ENCODE measurements at regions not wholly inside any gene's neighbourhood (a gene's known extent, or its start where the extent isn't known, plus 50 kb on each side); places are given as distances from the start of the nearest gene placed in this dataset.
"Not testable (repeated sequence)": the region's sequence is repeated elsewhere in the genome, so short reads cannot be mapped to it uniquely, and the experiment has no call there.

DNA sequence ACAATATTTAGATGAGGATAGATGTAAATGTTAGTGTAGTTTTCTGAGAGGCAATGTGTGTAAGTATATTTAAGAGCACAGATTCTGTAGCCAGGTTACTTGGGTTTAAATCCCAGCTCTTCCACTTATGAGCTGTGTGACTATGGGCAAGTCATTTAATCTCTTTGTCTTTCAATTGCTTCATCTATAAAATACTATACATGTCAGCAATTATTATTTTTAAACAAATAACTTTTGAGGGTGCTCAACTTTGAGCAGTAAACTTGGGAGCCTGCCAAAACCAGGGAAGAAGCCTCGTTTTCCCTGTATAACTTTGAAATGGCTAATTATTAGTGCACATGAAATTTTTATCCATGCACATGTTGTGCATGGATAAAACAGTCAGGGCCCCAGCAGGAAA is 222.8 kb downstream of the FOXD2 start:
- H3K36me3 ChIP-seq (ENCODE audit: control insufficient read depth, insufficient read depth, low read length, severe bottlenecking), result no peaks in the 10 kb centered on the region
- no peak overlapping the region for H3K9ac ChIP-seq (ENCODE audit: low read length)
- peaks cover 5% of the 10 kb centered on the region for H3K9me3 ChIP-seq (ENCODE audit: control insufficient read depth, low read length)
- H3K4me3 ChIP-seq (ENCODE audit: low read length), result no peak overlapping the region
- no peaks in the 10 kb centered on the region for H3K4me1 ChIP-seq (ENCODE audit: control insufficient read depth, insufficient read depth, low read length)
- DNase-seq (ENCODE audit: low read depth), result no peak
- H3K27me3 ChIP-seq (replicated peaks; ENCODE audit: control insufficient read depth, insufficient read depth, low read length), result peaks cover 6% of the 10 kb centered on the region

GRCh38 chr1:47661040-47661439 is 223.2 kb downstream of the FOXD2 start:
- H3K9me3 ChIP-seq (ENCODE audit: control insufficient read depth, low read length), result peaks cover 5% of the 10 kb centered on the region
- no peak for DNase-seq (ENCODE audit: low read depth)
- no peak overlapping the region for H3K4me3 ChIP-seq (ENCODE audit: low read length)
- no peaks in the 10 kb centered on the region for H3K36me3 ChIP-seq (ENCODE audit: control insufficient read depth, insufficient read depth, low read length, severe bottlenecking)
- H3K4me1 ChIP-seq (ENCODE audit: control insufficient read depth, insufficient read depth, low read length), result no peaks in the 10 kb centered on the region
- H3K27me3 ChIP-seq (replicated peaks; ENCODE audit: control insufficient read depth, insufficient read depth, low read length), result peaks cover 6% of the 10 kb centered on the region
- H3K9ac ChIP-seq (ENCODE audit: low read length), result no peak overlapping the region

DNA sequence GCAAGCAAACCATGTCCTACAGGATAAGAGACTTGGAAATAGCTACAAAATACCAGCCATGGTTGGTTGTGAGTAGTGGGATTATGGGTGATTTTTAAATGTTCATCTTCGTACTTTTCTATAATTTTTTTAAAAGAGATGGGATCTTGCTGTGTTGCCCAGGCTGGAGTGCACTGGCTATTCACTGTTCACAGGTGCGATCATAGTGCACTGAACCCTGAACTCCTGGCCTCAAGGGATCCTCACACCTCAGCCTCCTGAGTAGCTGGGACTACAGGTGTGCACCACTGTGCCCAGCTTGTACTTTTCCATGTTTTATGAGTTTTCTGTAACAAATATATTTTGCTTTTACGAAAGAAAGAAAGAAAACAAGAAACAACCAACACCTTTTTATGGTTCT is 224.2 kb downstream of the FOXD2 start:
- Histone ChIP-seq H3K36me3 (ENCODE audit: control insufficient read depth, insufficient read depth, low read length, severe bottlenecking) (no peaks in the 10 kb centered on the region), H3K4me3 (ENCODE audit: low read length) (no peak overlapping the region), H3K9me3 (ENCODE audit: control insufficient read depth, low read length) (peaks cover 13% of the 10 kb centered on the region), H3K9ac (ENCODE audit: low read length) (no peak overlapping the region), H3K4me1 (ENCODE audit: control insufficient read depth, insufficient read depth, low read length) (no peaks in the 10 kb centered on the region), H3K27me3 (replicated peaks; ENCODE audit: control insufficient read depth, insufficient read depth, low read length) (peaks cover 6% of the 10 kb centered on the region)
- DNase-seq (ENCODE audit: low read depth), result no peak

- Histone ChIP-seq H3K9me3 (ENCODE audit: control insufficient read depth, low read length) (peaks cover 25% of the 10 kb centered on the region), H3K9ac (ENCODE audit: low read length) (no peak overlapping the region), H3K27me3 (replicated peaks; ENCODE audit: control insufficient read depth, insufficient read depth, low read length) (peaks cover 9% of the 10 kb centered on the region), H3K4me1 (ENCODE audit: control insufficient read depth, insufficient read depth, low read length) (no peaks in the 10 kb centered on the region), H3K36me3 (ENCODE audit: control insufficient read depth, insufficient read depth, low read length, severe bottlenecking) (no peaks in the 10 kb centered on the region), H3K4me3 (ENCODE audit: low read length) (no peak overlapping the region)
- DNase-seq (ENCODE audit: low read depth), result no peak
These were observed 225.4 kb downstream of the FOXD2 start for GRCh38 chr1:47663286-47663685.

GRCh38 chr1:47664356-47664755 is 226.5 kb downstream of the FOXD2 start:
- Histone ChIP-seq H3K9ac (ENCODE audit: low read length) (no peak overlapping the region), H3K4me1 (ENCODE audit: control insufficient read depth, insufficient read depth, low read length) (no peaks in the 10 kb centered on the region), H3K4me3 (ENCODE audit: low read length) (no peak overlapping the region), H3K36me3 (ENCODE audit: control insufficient read depth, insufficient read depth, low read length, severe bottlenecking) (no peaks in the 10 kb centered on the region), H3K27me3 (replicated peaks; ENCODE audit: control insufficient read depth, insufficient read depth, low read length) (peaks cover 10% of the 10 kb centered on the region), H3K9me3 (ENCODE audit: control insufficient read depth, low read length) (peaks cover 30% of the 10 kb centered on the region)
- no peak for DNase-seq (ENCODE audit: low read depth)

DNA sequence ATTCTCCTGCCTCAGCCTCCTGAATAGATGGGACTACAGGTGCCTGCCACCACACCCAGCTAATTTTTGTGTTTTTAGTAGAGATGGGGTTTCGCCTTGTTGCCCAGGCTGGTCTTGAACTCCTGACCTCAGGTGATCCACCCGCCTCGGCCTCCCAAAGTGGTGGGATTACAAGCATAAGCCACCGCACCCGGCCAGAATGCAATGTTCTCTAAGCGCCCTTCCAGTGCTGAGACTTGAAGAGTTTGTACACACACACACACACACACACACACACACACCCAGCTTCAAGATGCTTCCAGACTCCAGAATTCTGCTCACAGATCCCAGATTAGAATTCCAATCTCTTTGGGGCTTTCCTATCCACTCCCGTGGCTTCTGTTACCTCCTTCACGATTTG is 227.1 kb downstream of the FOXD2 start:
- not testable (repeated sequence) for H3K4me1 ChIP-seq (ENCODE audit: control insufficient read depth, insufficient read depth, low read length); DNase-seq (ENCODE audit: low read depth); H3K9ac ChIP-seq (ENCODE audit: low read length); H3K36me3 ChIP-seq (ENCODE audit: control insufficient read depth, insufficient read depth, low read length, severe bottlenecking); H3K27me3 ChIP-seq (replicated peaks; ENCODE audit: control insufficient read depth, insufficient read depth, low read length); H3K4me3 ChIP-seq (ENCODE audit: low read length)
- peaks cover 30% of the 10 kb centered on the region for H3K9me3 ChIP-seq (ENCODE audit: control insufficient read depth, low read length)

DNA sequence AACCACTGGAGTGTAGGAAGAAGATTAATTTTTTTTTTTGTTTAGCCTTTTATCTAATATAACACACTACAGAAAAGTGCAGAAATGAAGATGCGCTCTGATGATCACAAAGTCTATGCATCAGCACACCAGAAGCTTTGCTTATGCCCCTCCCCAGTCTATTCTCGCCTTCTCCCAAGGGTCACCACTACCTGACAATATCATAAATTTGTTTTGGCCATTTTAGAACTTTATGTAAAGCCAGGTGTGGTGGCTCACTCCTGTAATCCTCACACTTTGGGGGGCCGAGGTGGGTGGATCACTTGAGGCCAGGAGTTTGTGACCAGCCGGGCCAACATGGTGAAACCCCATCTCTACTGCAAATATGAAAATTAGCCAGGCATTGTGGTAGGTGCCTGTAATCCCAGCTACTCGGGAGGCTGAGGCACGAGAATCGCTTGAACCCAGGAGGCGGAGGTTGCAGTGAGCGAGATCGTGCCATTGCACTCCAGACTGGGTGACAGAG is 231.3 kb downstream of the FOXD2 start:
- no peaks in the 10 kb centered on the region for H3K4me1 ChIP-seq (ENCODE audit: control insufficient read depth, insufficient read depth, low read length)
- peaks cover 7% of the 10 kb centered on the region for H3K27me3 ChIP-seq (replicated peaks; ENCODE audit: control insufficient read depth, insufficient read depth, low read length)
- H3K9ac ChIP-seq (ENCODE audit: low read length), result no peak overlapping the region
- H3K9me3 ChIP-seq (ENCODE audit: control insufficient read depth, low read length), result peaks cover 48% of the 10 kb centered on the region
- no peak overlapping the region for H3K4me3 ChIP-seq (ENCODE audit: low read length)
- H3K36me3 ChIP-seq (ENCODE audit: control insufficient read depth, insufficient read depth, low read length, severe bottlenecking), result no peaks in the 10 kb centered on the region
- DNase-seq (ENCODE audit: low read depth), result no peak

DNA sequence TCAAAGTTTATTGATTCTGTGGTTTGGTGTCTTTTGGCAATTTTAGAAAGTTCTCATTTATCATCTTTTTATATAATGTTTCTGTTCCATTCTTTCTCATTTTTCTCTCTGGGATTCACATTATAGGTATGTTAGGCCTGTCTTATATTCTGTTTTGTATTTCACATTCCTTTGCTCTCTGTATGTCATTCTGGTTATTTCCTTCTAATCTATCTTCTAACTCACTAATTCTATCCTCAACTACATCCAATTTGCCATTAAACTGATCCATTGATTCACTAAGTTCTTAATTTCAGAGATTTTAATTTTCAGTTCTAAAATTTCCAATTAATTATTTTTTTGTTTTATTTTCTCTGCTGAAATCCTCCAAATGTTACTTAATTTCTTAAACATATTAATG is 234.8 kb downstream of the FOXD2 start:
- no peak overlapping the region for H3K4me3 ChIP-seq (ENCODE audit: low read length)
- H3K36me3 ChIP-seq (ENCODE audit: control insufficient read depth, insufficient read depth, low read length, severe bottlenecking), result no peaks in the 10 kb centered on the region
- H3K9ac ChIP-seq (ENCODE audit: low read length), result no peak overlapping the region
- H3K4me1 ChIP-seq (ENCODE audit: control insufficient read depth, insufficient read depth, low read length), result no peaks in the 10 kb centered on the region
- peaks cover 16% of the 10 kb centered on the region for H3K27me3 ChIP-seq (replicated peaks; ENCODE audit: control insufficient read depth, insufficient read depth, low read length)
- H3K9me3 ChIP-seq (ENCODE audit: control insufficient read depth, low read length), result peaks cover 29% of the 10 kb centered on the region
- no peak for DNase-seq (ENCODE audit: low read depth)

DNA sequence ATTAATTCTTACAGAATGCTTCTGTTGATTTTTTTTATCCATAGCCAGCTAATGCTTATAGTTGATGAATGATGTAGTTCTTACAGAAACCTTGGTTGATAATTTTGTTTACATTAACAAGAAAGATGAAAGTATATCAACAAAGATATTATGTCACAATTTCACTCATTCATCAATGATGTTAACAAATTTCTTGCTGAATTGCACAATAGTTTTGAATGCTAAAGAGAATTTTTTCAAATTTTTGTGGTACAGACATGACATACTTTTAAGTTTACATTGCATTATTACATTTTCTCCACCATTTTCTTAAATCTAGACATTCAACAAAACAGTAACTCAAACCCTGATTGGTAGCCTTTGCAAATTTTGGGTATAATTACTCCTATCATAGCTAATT is 236.3 kb downstream of the FOXD2 start:
- DNase-seq (ENCODE audit: low read depth), result no peak
- H3K9ac ChIP-seq (ENCODE audit: low read length), result no peak overlapping the region
- no peaks in the 10 kb centered on the region for H3K4me1 ChIP-seq (ENCODE audit: control insufficient read depth, insufficient read depth, low read length)
- H3K36me3 ChIP-seq (ENCODE audit: control insufficient read depth, insufficient read depth, low read length, severe bottlenecking), result no peaks in the 10 kb centered on the region
- peaks cover 9% of the 10 kb centered on the region for H3K27me3 ChIP-seq (replicated peaks; ENCODE audit: control insufficient read depth, insufficient read depth, low read length)
- H3K9me3 ChIP-seq (ENCODE audit: control insufficient read depth, low read length), result peaks cover 17% of the 10 kb centered on the region
- no peak overlapping the region for H3K4me3 ChIP-seq (ENCODE audit: low read length)

GRCh38 chr1:47675047-47675675 is 237.3 kb downstream of the FOXD2 start:
- no peaks in the 10 kb centered on the region for H3K36me3 ChIP-seq (ENCODE audit: control insufficient read depth, insufficient read depth, low read length, severe bottlenecking)
- no peak for DNase-seq (ENCODE audit: low read depth)

GRCh38 chr1:47675721-47676120 is 237.9 kb downstream of the FOXD2 start:
- Histone ChIP-seq H3K9me3 (ENCODE audit: control insufficient read depth, low read length) (peaks cover 10% of the 10 kb centered on the region), H3K4me1 (ENCODE audit: control insufficient read depth, insufficient read depth, low read length) (no peaks in the 10 kb centered on the region), H3K27me3 (replicated peaks; ENCODE audit: control insufficient read depth, insufficient read depth, low read length) (peaks cover 14% of the 10 kb centered on the region), H3K9ac (ENCODE audit: low read length) (no peak overlapping the region), H3K4me3 (ENCODE audit: low read length) (no peak overlapping the region), H3K36me3 (ENCODE audit: control insufficient read depth, insufficient read depth, low read length, severe bottlenecking) (no peaks in the 10 kb centered on the region)
- no peak for DNase-seq (ENCODE audit: low read depth)

More at GRCh38 chr1:47675047-47675675, 237.3 kb downstream of the FOXD2 start:
- H3K4me3 ChIP-seq (ENCODE audit: low read length), result no peak overlapping the region
- H3K9ac ChIP-seq (ENCODE audit: low read length), result no peak overlapping the region
- H3K27me3 ChIP-seq (replicated peaks; ENCODE audit: control insufficient read depth, insufficient read depth, low read length), result peaks cover 9% of the 10 kb centered on the region
- peaks cover 16% of the 10 kb centered on the region for H3K9me3 ChIP-seq (ENCODE audit: control insufficient read depth, low read length)
- no peaks in the 10 kb centered on the region for H3K4me1 ChIP-seq (ENCODE audit: control insufficient read depth, insufficient read depth, low read length)

Measured in adipocyte (in vitro differentiated cells).